CD14-positive monocyte (primary cell): ENCODE measurements at regions not wholly inside any gene's neighbourhood (a gene's known extent, or its start where the extent isn't known, plus 50 kb on each side); places are given as distances from the start of the nearest gene placed in this dataset.

ENCODE experiments used
- DNase-seq, 3 donors: peaks; one replicate each; pipeline ENCODE4 v3.0.0-alpha.2; 2011 to 2022
- H2AFZ ChIP-seq: 2 replicates; pipeline ENCODE4 v1.6.0; 2012; ENCODE audit warnings: mild to moderate bottlenecking, low read depth, low read length, inconsistent platforms; ENCODE audit not compliant: insufficient read depth, poor library complexity, severe bottlenecking
- H3K27ac ChIP-seq, 2 donors: 1 replicate in 1 of 2; 2 replicates in 1 of 2; pipeline ENCODE4 v1.5.1; 2012 to 2013; ENCODE audit warnings: low read length in 2 of 2, control low read depth in 1 of 2, inconsistent platforms in 1 of 2, low read depth in 1 of 2, mild to moderate bottlenecking in 1 of 2
- H3K27me3 ChIP-seq, 2 donors: one replicate each; pipeline versions ENCODE4 v1.6.0 to v1.6.1; 2011 to 2013; ENCODE audit warnings: low read length in 2 of 2; ENCODE audit not compliant: control insufficient read depth in 2 of 2, insufficient read depth in 2 of 2
- H3K36me3 ChIP-seq, 2 donors: replicated peaks in 1 of 2; 1 replicate in 1 of 2; 2 replicates in 1 of 2; pipeline versions ENCODE4 v1.5.1 to v1.6.1; 2012 to 2013; ENCODE audit warnings: low read length in 2 of 2, control low read depth in 1 of 2, inconsistent platforms in 1 of 2, mild to moderate bottlenecking in 1 of 2; ENCODE audit not compliant: insufficient read depth in 2 of 2, control insufficient read depth in 1 of 2
- H3K4me1 ChIP-seq, 2 donors: 1 replicate in 1 of 2; 2 replicates in 1 of 2; pipeline versions ENCODE4 v1.5.1 to v1.6.1; 2012 to 2013; ENCODE audit warnings: low read length in 2 of 2, control low read depth in 1 of 2, inconsistent platforms in 1 of 2, mild to moderate bottlenecking in 1 of 2, moderate library complexity in 1 of 2; ENCODE audit not compliant: insufficient read depth in 2 of 2, control insufficient read depth in 1 of 2
- H3K4me2 ChIP-seq: replicated peaks from 2 replicates; pipeline ENCODE3; 2012; ENCODE audit warnings: low read length, moderate library complexity, mild to moderate bottlenecking; ENCODE audit not compliant: poor library complexity, severe bottlenecking; ENCODE audit errors: extremely low read depth
- H3K4me3 ChIP-seq, 3 experiments: fragments of 200-600 bp in 1 of 3; sonication (generic) in 1 of 3; replicated peaks in 1 of 3; 1 replicate in 2 of 3; 2 replicates in 1 of 3; pipeline ENCODE4 v1.5.1; 2011 to 2013; ENCODE audit warnings: low read length in 3 of 3, mild to moderate bottlenecking in 3 of 3, control low read depth in 2 of 3, low read depth in 2 of 3, inconsistent platforms in 1 of 3, moderate library complexity in 1 of 3
- H3K79me2 ChIP-seq: 2 replicates; pipeline ENCODE4 v1.6.0; 2012; ENCODE audit warnings: mild to moderate bottlenecking, control low read depth, inconsistent platforms, low read length, moderate library complexity; ENCODE audit not compliant: insufficient read depth
- H3K9ac ChIP-seq: 2 replicates; pipeline ENCODE4 v1.6.0; 2017; ENCODE audit warnings: low read length, mild to moderate bottlenecking; ENCODE audit not compliant: insufficient read depth, poor library complexity, severe bottlenecking
- H3K9me3 ChIP-seq, 2 donors: replicated peaks in 1 of 2; 1 replicate in 1 of 2; 2 replicates in 1 of 2; pipeline versions ENCODE4 v1.5.1 to v1.6.1; 2012 to 2013; ENCODE audit warnings: low read length in 2 of 2, control low read depth in 1 of 2; ENCODE audit not compliant: control insufficient read depth in 1 of 2, insufficient read depth in 1 of 2
- H4K20me1 ChIP-seq: 2 replicates; pipeline ENCODE4 v1.6.0; 2012; ENCODE audit warnings: mild to moderate bottlenecking, low read length, control low read depth, moderate library complexity; ENCODE audit not compliant: insufficient read depth
- H3K27ac Mint-ChIP-seq, 7 donors: one replicate each; pipeline ENCODE4 v1.8.0; 2020; ENCODE audit warnings: mild to moderate bottlenecking in 7 of 7, mixed read lengths in 7 of 7, moderate library complexity in 6 of 7, inconsistent platforms in 2 of 7
- H3K27me3 Mint-ChIP-seq, 3 donors: one replicate each; pipeline ENCODE4 v1.8.0; 2021 to 2022; ENCODE audit warnings: low read depth in 3 of 3, mild to moderate bottlenecking in 3 of 3, mixed read lengths in 3 of 3, moderate library complexity in 3 of 3, inconsistent platforms in 1 of 3
- H3K36me3 Mint-ChIP-seq, 2 donors: one replicate each; pipeline ENCODE4 v1.8.0; 2020; ENCODE audit warnings: mixed read lengths in 2 of 2, inconsistent platforms in 1 of 2, mild to moderate bottlenecking in 1 of 2
- H3K4me1 Mint-ChIP-seq: one replicate; pipeline ENCODE4 v1.8.0; 2020; ENCODE audit warnings: mild to moderate bottlenecking, mixed read lengths
- H3K4me3 Mint-ChIP-seq, 2 donors: one replicate each; pipeline ENCODE4 v1.8.0; 2020; ENCODE audit warnings: mild to moderate bottlenecking in 2 of 2, mixed read lengths in 2 of 2, moderate library complexity in 1 of 2
- H3K9me3 Mint-ChIP-seq, 7 donors: one replicate each; pipeline ENCODE4 v1.8.0; 2020 to 2022; ENCODE audit warnings: mixed read lengths in 7 of 7, mild to moderate bottlenecking in 6 of 7, moderate library complexity in 6 of 7, inconsistent platforms in 2 of 7
- CTCF ChIP-seq: fragments of 200-600 bp; IDR thresholded peaks from one replicate; pipeline ENCODE4 v1.8.0; 2022; ENCODE audit warnings: antibody characterized with exemption, mild to moderate bottlenecking
- WGBS: methylation state at CpG from one replicate; pipeline ENCODE4 v1.1.5; 2013; ENCODE audit warnings: missing lambda C conversion rate; ENCODE audit not compliant: insufficient coverage; 5-methylcytosine and 5-hydroxymethylcytosine counted together
- intact Hi-C, 2 donors: fragments of 100-400 bp; cut with micrococcal nuclease; formaldehyde crosslinking; loops; one replicate each; pipeline versions ENCODE4 v1.15.0 to v1.15.1; 2023

DNA sequence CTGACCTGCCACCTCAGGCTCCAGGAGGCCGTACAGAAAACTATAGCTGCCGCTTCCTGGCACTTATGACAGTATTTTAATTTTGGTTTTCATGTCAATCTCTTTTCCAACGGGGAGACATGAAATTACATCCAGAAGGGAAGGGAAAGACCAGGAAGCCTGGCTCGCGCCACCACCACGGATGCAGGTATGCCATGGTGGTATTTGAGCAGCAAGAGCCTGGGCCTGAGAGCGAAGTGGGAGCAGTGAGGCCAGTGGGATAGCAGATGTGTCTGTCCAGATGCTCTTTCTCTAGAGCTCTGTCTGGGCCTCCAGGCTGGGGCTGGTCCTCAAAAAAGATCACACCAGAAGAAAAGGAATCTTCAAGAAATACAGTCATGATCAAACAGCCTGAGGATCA is 82.5 kb upstream of the CPEB2 start:
- Mint-ChIP-seq H3K4me3 (no peak overlapping the region), H3K4me1 (no peaks in the 10 kb centered on the region), H3K27ac (no peak overlapping the region), H3K27me3 (peaks cover 1 to 9% (median 4%) of the 10 kb centered on the region in 3 donors), H3K36me3 (no peaks in the 10 kb centered on the region), H3K9me3 (peaks cover 0 to 3% (median 0%) of the 10 kb centered on the region in 7 donors)
- Histone ChIP-seq H3K27ac (no peak overlapping the region), H3K79me2 (no peaks in the 10 kb centered on the region), H3K4me2 (no peak overlapping the region), H3K27me3 (no peaks in the 10 kb centered on the region), H3K9me3 (no peaks in the 10 kb centered on the region), H2AFZ (no peak overlapping the region), H4K20me1 (no peaks in the 10 kb centered on the region), H3K36me3 (no peaks in the 10 kb centered on the region), H3K4me1 (no peaks in the 10 kb centered on the region), H3K9ac (no peak overlapping the region), H3K4me3 (no peak overlapping the region)
- TF ChIP-seq CTCF: no peak
- no peak for DNase-seq
- intact Hi-C loops: no loop called here
- 95% methylated on average over 6 of the region's 7 CpGs for WGBS

DNA sequence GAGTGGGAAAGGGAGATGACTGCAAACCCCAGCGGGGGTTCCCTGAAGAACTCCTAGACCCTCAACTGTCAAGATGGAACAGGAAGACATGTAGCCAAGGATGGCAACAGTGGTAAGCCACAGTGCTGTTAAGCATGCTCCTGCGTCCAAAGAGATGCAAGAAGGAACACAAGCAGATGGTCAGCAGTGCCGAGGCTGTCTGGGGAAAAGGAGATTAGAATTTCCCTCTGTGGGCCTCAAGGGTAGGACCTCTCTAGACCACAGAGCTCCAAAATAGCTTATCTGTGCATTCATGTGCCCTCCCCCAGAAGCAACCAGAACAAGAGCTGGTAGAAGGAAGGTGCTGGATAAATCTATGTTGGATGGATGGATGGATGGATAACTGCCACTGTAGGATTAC is 82.0 kb upstream of the CPEB2 start:
- Histone ChIP-seq H3K9ac (no peak overlapping the region), H3K4me2 (no peak overlapping the region), H3K27me3 (no peaks in the 10 kb centered on the region), H2AFZ (no peak overlapping the region), H3K4me3 (no peak overlapping the region), H3K4me1 (no peaks in the 10 kb centered on the region), H3K79me2 (no peaks in the 10 kb centered on the region), H3K27ac (no peak overlapping the region), H4K20me1 (no peaks in the 10 kb centered on the region), H3K36me3 (no peaks in the 10 kb centered on the region), H3K9me3 (no peaks in the 10 kb centered on the region)
- no peak for TF ChIP-seq CTCF
- Mint-ChIP-seq H3K27ac (no peak overlapping the region), H3K4me3 (no peak overlapping the region), H3K4me1 (no peaks in the 10 kb centered on the region), H3K36me3 (no peaks in the 10 kb centered on the region), H3K9me3 (peaks cover 0 to 3% (median 0%) of the 10 kb centered on the region in 7 donors), H3K27me3 (peaks cover 1 to 9% (median 4%) of the 10 kb centered on the region in 3 donors)
- 78% methylated on average over 1 of the region's 3 CpGs for WGBS
- no peak for DNase-seq
- intact Hi-C loops: no loop called here
